ENCODE measurements at regions not wholly inside any gene's neighbourhood (a gene's known extent, or its start where the extent isn't known, plus 50 kb on each side); places are given as distances from the start of the nearest gene placed in this dataset.

- no peak for TF ChIP-seq ZNF548 (tag by site-specific recombination; IDR thresholded peaks at IDR 0.05)
- peak; percentile 48 for TF ChIP-seq GLIS1 (tag by site-specific recombination; IDR thresholded peaks at IDR 0.05)
- TF ChIP-seq, protein P1, sequence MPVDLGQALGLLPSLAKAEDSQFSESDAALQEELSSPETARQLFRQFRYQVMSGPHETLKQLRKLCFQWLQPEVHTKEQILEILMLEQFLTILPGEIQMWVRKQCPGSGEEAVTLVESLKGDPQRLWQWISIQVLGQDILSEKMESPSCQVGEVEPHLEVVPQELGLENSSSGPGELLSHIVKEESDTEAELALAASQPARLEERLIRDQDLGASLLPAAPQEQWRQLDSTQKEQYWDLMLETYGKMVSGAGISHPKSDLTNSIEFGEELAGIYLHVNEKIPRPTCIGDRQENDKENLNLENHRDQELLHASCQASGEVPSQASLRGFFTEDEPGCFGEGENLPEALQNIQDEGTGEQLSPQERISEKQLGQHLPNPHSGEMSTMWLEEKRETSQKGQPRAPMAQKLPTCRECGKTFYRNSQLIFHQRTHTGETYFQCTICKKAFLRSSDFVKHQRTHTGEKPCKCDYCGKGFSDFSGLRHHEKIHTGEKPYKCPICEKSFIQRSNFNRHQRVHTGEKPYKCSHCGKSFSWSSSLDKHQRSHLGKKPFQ (tag by site-specific recombination; IDR thresholded peaks at IDR 0.05): 0 out of 2 replicates have a peak, but pooled peaks have one; percentile 29
- no peak for TF ChIP-seq ZNF223 (tag by site-specific recombination; IDR thresholded peaks at IDR 0.05)
- 0 out of 2 replicates have a peak, but pooled peaks have one; percentile 19 for TF ChIP-seq ZIC2 (tag by site-specific recombination; IDR thresholded peaks at IDR 0.05)
- TF ChIP-seq ZNF311 (tag by site-specific recombination; IDR thresholded peaks at IDR 0.05; ENCODE audit: borderline replicate concordance): no peak
- TF ChIP-seq, protein P2, sequence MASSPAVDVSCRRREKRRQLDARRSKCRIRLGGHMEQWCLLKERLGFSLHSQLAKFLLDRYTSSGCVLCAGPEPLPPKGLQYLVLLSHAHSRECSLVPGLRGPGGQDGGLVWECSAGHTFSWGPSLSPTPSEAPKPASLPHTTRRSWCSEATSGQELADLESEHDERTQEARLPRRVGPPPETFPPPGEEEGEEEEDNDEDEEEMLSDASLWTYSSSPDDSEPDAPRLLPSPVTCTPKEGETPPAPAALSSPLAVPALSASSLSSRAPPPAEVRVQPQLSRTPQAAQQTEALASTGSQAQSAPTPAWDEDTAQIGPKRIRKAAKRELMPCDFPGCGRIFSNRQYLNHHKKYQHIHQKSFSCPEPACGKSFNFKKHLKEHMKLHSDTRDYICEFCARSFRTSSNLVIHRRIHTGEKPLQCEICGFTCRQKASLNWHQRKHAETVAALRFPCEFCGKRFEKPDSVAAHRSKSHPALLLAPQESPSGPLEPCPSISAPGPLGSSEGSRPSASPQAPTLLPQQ (tag by site-specific recombination; IDR thresholded peaks at IDR 0.05): no peak
- TF ChIP-seq ZNF248 (tag by site-specific recombination; IDR thresholded peaks at IDR 0.05): no peak
- no peak for TF ChIP-seq ZNF341 (tag by site-specific recombination; IDR thresholded peaks at IDR 0.05; ENCODE audit: low read depth)
- TF ChIP-seq FEZF1 (tag by site-specific recombination; IDR thresholded peaks at IDR 0.05): no peak
- TF ChIP-seq ZNF623 (tag by site-specific recombination; IDR thresholded peaks at IDR 0.05): no peak
- TF ChIP-seq ZNF366 (tag by site-specific recombination; conservative IDR thresholded peaks at IDR 0.05): no peak
- peak; percentile 79; the same call in 1 of the 2 replicates for TF ChIP-seq HOXD13 (CRISPR knock-in tag; IDR thresholded peaks at IDR 0.05; ENCODE audit: borderline replicate concordance)
- TF ChIP-seq ZNF529 (tag by site-specific recombination; IDR thresholded peaks at IDR 0.05; ENCODE audit: insufficient replicate concordance): no peak
- no peak for TF ChIP-seq ZNF324 (tag by site-specific recombination; IDR thresholded peaks at IDR 0.05)
- peak; percentile 26; the same call in 1 of the 2 replicates for TF ChIP-seq HIC1 (tag by site-specific recombination; IDR thresholded peaks at IDR 0.05)
- no peak for TF ChIP-seq SETDB1 (IDR thresholded peaks at IDR 0.05; ENCODE audit: insufficient read length, low read length)
- peak; percentile 68; the same call in 1 of the 2 replicates for TF ChIP-seq TCF7L2 (IDR thresholded peaks at IDR 0.05; ENCODE audit: borderline replicate concordance, low read depth, low read length)
- TF ChIP-seq TRIM28 (IDR thresholded peaks at IDR 0.05; ENCODE audit: borderline replicate concordance, low read length): peak; percentile 91
- TF ChIP-seq ZNF19 (tag by site-specific recombination; IDR thresholded peaks at IDR 0.05; ENCODE audit: low read depth): no peak
- TF ChIP-seq, protein P3, sequence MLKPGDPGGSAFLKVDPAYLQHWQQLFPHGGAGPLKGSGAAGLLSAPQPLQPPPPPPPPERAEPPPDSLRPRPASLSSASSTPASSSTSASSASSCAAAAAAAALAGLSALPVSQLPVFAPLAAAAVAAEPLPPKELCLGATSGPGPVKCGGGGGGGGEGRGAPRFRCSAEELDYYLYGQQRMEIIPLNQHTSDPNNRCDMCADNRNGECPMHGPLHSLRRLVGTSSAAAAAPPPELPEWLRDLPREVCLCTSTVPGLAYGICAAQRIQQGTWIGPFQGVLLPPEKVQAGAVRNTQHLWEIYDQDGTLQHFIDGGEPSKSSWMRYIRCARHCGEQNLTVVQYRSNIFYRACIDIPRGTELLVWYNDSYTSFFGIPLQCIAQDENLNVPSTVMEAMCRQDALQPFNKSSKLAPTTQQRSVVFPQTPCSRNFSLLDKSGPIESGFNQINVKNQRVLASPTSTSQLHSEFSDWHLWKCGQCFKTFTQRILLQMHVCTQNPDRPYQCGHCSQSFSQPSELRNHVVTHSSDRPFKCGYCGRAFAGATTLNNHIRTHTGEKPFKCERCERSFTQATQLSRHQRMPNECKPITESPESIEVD (tag by site-specific recombination; IDR thresholded peaks at IDR 0.05): peak; percentile 41; the same call in 1 of the 2 replicates
- H3K4me1 ChIP-seq (ENCODE audit: control insufficient read depth, insufficient read depth, low read length): peaks cover 10% of the 10 kb centered on the region
- H3K9me3 ChIP-seq (ENCODE audit: control insufficient read depth, insufficient read depth, low read depth, low read length): no peaks in the 10 kb centered on the region
- POLR2A ChIA-PET: no interaction called here
- H3K4me3 ChIP-seq (ENCODE audit: low read depth, low read length): no peak overlapping the region
- CTCF ChIA-PET: no interaction called here
- no peak overlapping the region for H3K27ac ChIP-seq (ENCODE audit: extremely low read depth, low read depth, low read length)
- H3K36me3 ChIP-seq (ENCODE audit: control insufficient read depth in 2 of 2, insufficient read depth in 1 of 2, low read length in 2 of 2): no peaks in the 10 kb centered on the region
These were observed 94.7 kb upstream of the DIPK2B start for GRCh38 chrX:45295259-45295986.

All from HEK293 (cell line).